A673 (cell line): ENCODE measurements at regions not wholly inside any gene's neighbourhood (a gene's known extent, or its start where the extent isn't known, plus 50 kb on each side); places are given as distances from the start of the nearest gene placed in this dataset.

ENCODE experiments used
- BruUV-seq: library from RNA; stranded (reverse); fragments of 400-500 nt; replicated peaks from 2 replicates; lab custom pipeline; 2021; lab: Mats Ljungman, UMichigan
- CTCF ChIA-PET: fragments of 300-600 bp; sonication (Branson Sonifier 250); formaldehyde crosslinking; loops from one replicate; lab custom pipeline; 2022; ENCODE audit warnings: antibody characterized with exemption; lab: Charles Lee
- POLR2A ChIA-PET: fragments of 300-600 bp; sonication (Branson Sonifier 250); formaldehyde crosslinking; loops from one replicate; lab custom pipeline; 2022; ENCODE audit warnings: antibody characterized with exemption; ENCODE audit not compliant: low non-redundant PET; lab: Charles Lee
- DNase-seq: peaks from one replicate; pipeline ENCODE4 v3.0.0-alpha.2; 2015; ENCODE audit warnings: low spot score
- H3K27ac ChIP-seq: fragments of 200-600 bp; sonication (generic); 2 replicates; pipeline ENCODE4 v1.5.1; 2016; ENCODE audit warnings: mixed run types, low read depth, mild to moderate bottlenecking, mixed read lengths, antibody characterized with exemption, low read length; ENCODE audit not compliant: poor library complexity, severe bottlenecking
- H3K27me3 ChIP-seq: fragments of 200-600 bp; sonication (generic); replicated peaks from 2 replicates; pipeline ENCODE4 v1.6.1; 2017; ENCODE audit warnings: mixed run types, low read depth, mild to moderate bottlenecking, mixed read lengths, antibody characterized with exemption, low read length; ENCODE audit not compliant: insufficient read depth, poor library complexity
- H3K36me3 ChIP-seq: fragments of 200-600 bp; sonication (generic); 2 replicates; pipeline ENCODE4 v1.6.1; 2016; ENCODE audit warnings: mixed run types, mild to moderate bottlenecking, mixed read lengths, antibody characterized with exemption, low read length; ENCODE audit not compliant: insufficient read depth, poor library complexity, severe bottlenecking
- H3K4me1 ChIP-seq: fragments of 200-600 bp; sonication (generic); 2 replicates; pipeline ENCODE4 v1.6.1; 2017; ENCODE audit warnings: mixed run types, mild to moderate bottlenecking, mixed read lengths, antibody characterized with exemption, low read length; ENCODE audit not compliant: insufficient read depth, poor library complexity, severe bottlenecking
- H3K4me3 ChIP-seq: fragments of 200-600 bp; sonication (generic); 2 replicates; pipeline ENCODE4 v1.5.1; 2016; ENCODE audit warnings: low read depth, mixed run types, mild to moderate bottlenecking, mixed read lengths, low read length; ENCODE audit not compliant: poor library complexity, severe bottlenecking
- H3K9me3 ChIP-seq: fragments of 200-600 bp; sonication (generic); 2 replicates; pipeline ENCODE4 v1.6.1; 2016; ENCODE audit warnings: mixed run types, low read depth, mild to moderate bottlenecking, mixed read lengths, antibody characterized with exemption, low read length; ENCODE audit not compliant: poor library complexity, severe bottlenecking
- CTCF ChIP-seq: fragments of 300-800, 200-600 bp; sonication (generic); conservative IDR thresholded peaks from 2 replicates; pipeline ENCODE4 v1.5.1; 2017; ENCODE audit warnings: low read depth, mild to moderate bottlenecking, antibody characterized with exemption, low read length, moderate library complexity, mixed read lengths
- EZH2 ChIP-seq: fragments of 200-600 bp; sonication (generic); IDR thresholded peaks from 2 replicates; pipeline ENCODE4 v1.6.1; 2017; ENCODE audit warnings: borderline replicate concordance, low read depth, mild to moderate bottlenecking, mixed read lengths, antibody characterized with exemption, low read length; ENCODE audit not compliant: poor library complexity, severe bottlenecking
- intact Hi-C: fragments of 100-400 bp; cut with micrococcal nuclease; formaldehyde crosslinking; loops from one replicate; pipeline ENCODE4 v1.10.0; 2022; ENCODE audit not compliant: unreplicated experiment

GRCh38 chr1:4267381-4268261 is 367.5 kb upstream of the C1orf174 start:
- no peak overlapping the region for H3K27ac ChIP-seq
- intact Hi-C loops, result no loop called here
- TF ChIP-seq CTCF (no peak), EZH2 (no peak)
- POLR2A ChIA-PET, result no interaction called here
- CTCF ChIA-PET, result no interaction called here
- H3K9me3 ChIP-seq, result no peaks in the 10 kb centered on the region
- DNase-seq, result no peak
- no peak overlapping the region for H3K4me3 ChIP-seq
- no peaks in the 10 kb centered on the region for H3K4me1 ChIP-seq
- peaks cover 15% of the 10 kb centered on the region for H3K27me3 ChIP-seq
- no TSS peak for BruUV-seq
- H3K36me3 ChIP-seq, result no peaks in the 10 kb centered on the region

GRCh38 chr1:4268262-4268888 is 368.3 kb upstream of the C1orf174 start:
- Histone ChIP-seq H3K4me1 (no peaks in the 10 kb centered on the region), H3K9me3 (no peaks in the 10 kb centered on the region), H3K27me3 (peaks cover 22% of the 10 kb centered on the region), H3K27ac (no peak overlapping the region), H3K4me3 (no peak overlapping the region), H3K36me3 (no peaks in the 10 kb centered on the region)
- POLR2A ChIA-PET, result no interaction called here
- no TSS peak for BruUV-seq
- intact Hi-C loops, result no loop called here
- TF ChIP-seq CTCF, result no peak
- TF ChIP-seq EZH2, result no peak
- DNase-seq, result no peak
- CTCF ChIA-PET, result no interaction called here

GRCh38 chr1:4268889-4269284 is 368.8 kb upstream of the C1orf174 start:
- peaks cover 25% of the 10 kb centered on the region for H3K27me3 ChIP-seq
- TF ChIP-seq CTCF (no peak), EZH2 (no peak)
- no peak for DNase-seq
- intact Hi-C loops, result no loop called here
- H3K9me3 ChIP-seq, result no peaks in the 10 kb centered on the region
- no peak overlapping the region for H3K27ac ChIP-seq
- H3K4me1 ChIP-seq, result no peaks in the 10 kb centered on the region
- H3K36me3 ChIP-seq, result no peaks in the 10 kb centered on the region
- POLR2A ChIA-PET, result no interaction called here
- H3K4me3 ChIP-seq, result no peak overlapping the region
- CTCF ChIA-PET, result no interaction called here
- BruUV-seq, result no TSS peak
